ENCODE measurements at regions not wholly inside any gene's neighbourhood (a gene's known extent, or its start where the extent isn't known, plus 50 kb on each side); places are given as distances from the start of the nearest gene placed in this dataset.
"Not testable (repeated sequence)": the region's sequence is repeated elsewhere in the genome, so short reads cannot be mapped to it uniquely, and the experiment has no call there.

GRCh38 chr5:86671536-86671935 lies 53.8 kb downstream of the COX7C start:
- DNase-seq: no peak

- DNase-seq: no peak
These were observed 56.3 kb downstream of the COX7C start for GRCh38 chr5:86674069-86674468.

GRCh38 chr5:86675311-86675710 lies 57.6 kb downstream of the COX7C start:
- no peak for DNase-seq

DNA sequence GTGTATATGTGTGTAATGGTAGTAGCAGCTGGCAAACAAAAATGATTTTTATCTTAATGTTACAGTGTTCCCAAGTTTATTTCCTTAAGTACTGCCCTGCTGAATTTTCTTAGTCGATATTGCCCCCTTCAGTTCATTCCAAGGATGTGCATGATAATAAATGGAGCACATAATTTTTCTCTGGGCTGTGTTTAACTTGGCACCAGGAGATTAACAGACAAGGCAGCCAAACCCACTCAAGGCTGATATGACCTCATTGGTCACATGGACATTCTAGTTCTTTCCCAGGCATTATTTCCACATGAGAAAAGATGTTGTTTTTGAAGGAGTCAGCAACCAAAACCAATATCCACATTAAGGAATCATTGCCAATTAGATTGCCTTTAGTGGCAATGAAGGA lies 61.8 kb downstream of the COX7C start:
- DNase-seq: peak; percentile 23

DNA sequence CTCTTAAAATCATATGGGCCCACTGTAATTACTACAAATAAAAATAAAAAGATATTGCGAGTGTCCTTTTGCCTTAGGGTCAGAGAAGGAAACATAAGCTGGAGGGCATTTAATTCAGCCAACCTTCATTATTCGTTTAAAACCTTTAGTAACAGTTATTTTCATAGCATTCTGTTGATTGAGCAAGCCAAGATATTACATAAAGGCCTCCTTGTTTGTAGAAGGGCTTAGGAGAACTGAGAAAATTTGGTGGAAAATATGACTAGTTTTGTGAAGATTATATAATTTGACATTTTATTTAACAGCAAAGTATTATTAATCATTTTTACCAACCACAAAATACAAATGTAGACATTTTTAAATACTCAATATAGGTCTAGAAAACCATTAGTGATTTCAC lies 62.2 kb downstream of the COX7C start:
- no peak for DNase-seq

DNA sequence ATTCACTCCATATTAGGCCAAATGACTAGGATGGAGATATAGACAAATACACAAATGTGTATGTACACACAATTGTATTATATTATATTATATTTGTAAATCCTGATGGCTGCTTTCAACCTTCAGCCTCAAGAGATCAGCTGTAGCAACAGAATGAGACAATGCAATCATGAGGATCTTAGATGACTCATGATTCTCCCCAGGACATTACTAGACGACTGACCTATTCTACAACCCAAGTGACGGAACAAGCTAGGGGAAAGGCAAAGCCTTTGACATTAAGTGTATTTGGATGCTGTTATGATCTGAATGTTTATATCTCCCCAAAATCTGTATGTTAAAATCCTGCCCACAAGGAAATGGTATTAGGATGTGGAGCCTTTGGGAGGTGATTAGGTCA lies 66.5 kb downstream of the COX7C start:
- no peak for DNase-seq

DNA sequence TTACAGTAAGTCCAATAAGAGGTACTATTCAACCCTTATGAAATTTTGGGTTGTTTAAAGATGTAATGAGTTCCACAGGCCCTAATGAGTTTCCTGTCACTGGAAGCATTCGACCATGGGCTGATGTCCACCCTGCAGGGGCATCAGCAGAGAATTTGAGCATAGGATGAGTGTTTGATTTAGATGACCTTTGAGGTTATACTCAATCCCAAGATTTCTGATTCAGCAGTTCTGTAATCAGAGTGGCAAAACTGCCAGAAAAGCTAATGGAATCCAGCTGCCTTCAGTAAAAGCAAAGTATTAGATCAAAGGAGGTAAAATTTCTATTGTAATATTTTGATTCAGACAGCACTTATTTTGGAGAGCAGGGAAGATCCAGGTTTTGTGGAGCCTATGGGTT lies 68.3 kb downstream of the COX7C start:
- no peak for DNase-seq

GRCh38 chr5:86688406-86688805 lies 70.7 kb downstream of the COX7C start:
- DNase-seq: no peak

GRCh38 chr5:86689103-86689729 lies 71.5 kb downstream of the COX7C start:
- no peak for DNase-seq

- no peak for DNase-seq
These were observed 91.6 kb downstream of the COX7C start for GRCh38 chr5:86709157-86709881.

GRCh38 chr5:86716121-86716520 lies 98.4 kb downstream of the COX7C start:
- DNase-seq: no peak

DNA sequence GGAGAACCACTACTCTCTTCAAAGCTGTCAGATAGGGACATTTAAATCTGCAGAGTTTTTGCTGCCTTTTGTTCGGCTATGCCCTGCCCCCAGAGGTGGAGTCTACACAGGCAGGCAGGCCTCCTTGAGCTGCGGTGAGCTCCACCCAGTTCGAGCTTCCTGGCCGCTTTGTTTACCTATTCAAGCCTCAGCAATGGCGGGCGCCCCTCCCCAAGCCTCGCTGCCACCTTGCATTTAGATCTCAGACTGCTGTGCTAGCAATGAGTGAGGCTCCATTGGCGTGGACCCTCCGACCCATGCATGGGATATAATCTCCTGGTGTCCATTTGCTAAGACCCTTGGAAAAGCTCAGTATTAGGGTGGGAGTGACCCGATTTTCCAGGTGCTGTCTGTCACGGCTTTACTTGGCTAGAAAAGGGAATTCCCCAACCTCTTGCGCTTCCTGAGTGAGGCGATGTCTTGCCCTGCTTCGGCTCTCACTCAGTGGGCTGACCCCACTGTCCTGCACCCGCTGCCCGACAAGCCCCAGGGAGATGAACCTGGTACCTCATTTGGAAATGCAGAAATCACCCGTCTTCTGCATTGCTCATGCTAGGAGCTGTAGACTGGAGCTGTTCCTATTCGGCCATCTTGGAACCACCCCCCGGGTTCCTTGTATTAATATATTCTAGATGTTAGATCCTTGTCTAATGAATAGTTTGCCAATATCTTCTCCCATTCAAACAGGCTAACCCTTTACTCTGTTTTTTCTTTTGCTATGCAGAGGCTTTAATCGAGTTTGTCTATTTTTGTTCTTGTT lies 113.8 kb downstream of the COX7C start:
- not testable (repeated sequence) for DNase-seq

GRCh38 chr5:86735370-86735769 lies 117.6 kb downstream of the COX7C start:
- no peak for DNase-seq

GRCh38 chr5:86737579-86737978 lies 119.8 kb downstream of the COX7C start:
- no peak for DNase-seq

GRCh38 chr5:86748538-86749105 lies 130.9 kb downstream of the COX7C start:
- DNase-seq: no peak

- no peak for DNase-seq
These were observed 132.1 kb downstream of the COX7C start for GRCh38 chr5:86749841-86750240.

DNA sequence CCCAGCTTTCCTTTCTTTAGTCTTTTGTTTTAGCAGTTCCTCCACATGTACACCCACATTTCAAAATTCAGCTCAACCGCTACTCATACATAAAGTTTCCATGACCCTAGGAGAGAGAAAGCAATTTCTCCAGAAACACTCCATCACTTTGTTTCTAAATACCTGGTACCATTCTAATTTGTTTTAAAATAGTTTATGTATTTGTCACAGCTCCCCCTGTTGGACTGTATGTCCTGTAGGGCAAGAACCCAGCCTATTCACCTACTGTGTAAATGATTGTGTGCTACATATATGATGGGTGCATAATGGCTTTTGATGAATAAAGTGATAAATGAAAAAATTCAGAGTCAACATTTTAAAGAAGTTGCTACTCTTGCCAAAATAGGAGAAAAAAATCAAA lies 139.1 kb downstream of the COX7C start:
- DNase-seq: no peak

DNA sequence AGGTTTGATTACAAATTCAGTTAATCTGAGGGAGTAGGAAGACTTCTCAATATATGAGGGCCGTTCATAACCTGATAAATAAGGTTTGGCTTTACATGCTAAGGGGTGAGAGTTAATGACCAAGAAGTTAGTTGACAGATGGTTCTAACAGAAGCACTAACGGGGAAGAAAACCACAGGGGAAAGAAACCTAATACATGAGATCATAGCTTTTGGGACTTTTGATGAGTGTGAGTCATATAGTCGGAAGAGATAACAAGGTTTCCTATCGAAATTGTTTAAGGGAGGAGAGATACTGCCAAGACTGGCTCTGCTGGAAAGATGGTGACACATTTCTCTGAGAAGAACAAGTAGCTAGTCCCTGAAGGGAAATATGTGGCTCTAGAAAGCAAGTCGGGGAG lies 140.1 kb downstream of the COX7C start:
- no peak for DNase-seq

DNA sequence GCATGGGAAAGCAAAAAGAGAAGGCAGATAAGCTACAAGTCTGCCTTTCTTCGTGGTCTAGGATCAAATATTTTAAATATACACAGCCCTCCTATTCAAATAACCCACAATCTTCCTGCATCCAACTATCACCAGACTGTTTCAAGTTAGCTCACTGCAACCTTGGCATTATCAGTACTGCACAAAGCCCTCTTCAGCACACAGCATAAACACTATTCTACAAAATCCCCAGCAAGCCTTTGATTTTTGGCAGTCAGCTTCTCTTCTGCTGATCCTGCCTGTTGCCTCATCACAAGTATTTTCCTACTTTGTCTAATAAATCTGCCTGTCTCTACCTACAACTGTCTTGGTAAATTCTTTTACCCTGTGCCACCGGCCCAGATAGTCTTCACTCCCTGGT lies 142.9 kb downstream of the COX7C start:
- DNase-seq: no peak

DNA sequence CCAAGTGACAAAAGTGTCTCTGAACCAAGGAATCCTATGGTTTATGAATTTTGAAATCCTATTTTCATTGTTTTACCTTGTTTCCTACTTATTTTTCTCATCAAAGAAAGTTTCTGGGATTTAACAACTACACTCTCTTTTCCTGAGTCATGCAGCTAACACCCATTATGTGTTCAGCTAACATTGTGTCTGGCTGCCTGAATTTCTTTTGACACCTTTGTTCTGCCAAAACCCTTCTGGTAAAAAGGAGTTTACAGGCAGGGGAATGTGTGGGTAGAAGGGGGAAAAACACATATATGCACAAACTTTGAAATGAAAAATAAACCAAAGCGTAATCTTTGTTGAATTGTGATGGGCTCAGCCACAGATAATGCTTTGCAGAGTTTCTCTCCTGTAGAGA lies 146.2 kb downstream of the COX7C start:
- DNase-seq: no peak

DNA sequence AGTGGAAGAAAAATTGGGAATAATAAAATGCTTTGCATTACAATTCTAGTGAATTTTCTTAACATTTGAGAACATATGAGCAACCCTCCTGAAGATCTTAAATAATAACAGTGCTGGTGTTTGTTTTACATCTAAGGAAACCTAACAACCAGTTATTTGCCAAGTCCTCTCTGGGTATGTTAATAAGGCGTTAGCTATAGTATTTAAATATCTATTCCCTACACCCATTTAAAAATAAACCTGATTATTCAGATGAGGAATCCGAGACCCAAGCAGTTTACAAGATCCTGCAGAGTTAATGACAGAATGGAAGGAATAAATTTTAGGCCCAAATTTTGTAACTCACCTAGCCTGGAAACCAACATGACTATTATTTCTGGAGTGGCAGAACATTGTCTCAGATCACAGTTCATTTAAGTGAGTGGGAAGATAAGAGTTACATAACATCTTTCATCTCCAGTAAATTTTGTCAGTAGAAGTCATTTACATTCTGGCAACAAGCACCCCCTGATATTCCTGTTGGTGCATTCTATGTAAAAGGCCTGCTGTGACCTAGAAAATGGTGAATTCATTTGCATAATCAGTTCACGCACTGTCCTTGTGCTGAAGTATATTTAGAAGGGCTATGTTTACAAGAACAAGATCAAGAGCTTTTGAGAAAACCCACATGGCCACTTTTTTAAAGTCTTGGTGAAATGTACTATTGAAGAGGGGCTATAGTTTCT lies 148.2 kb downstream of the COX7C start:
- DNase-seq: no peak

DNA sequence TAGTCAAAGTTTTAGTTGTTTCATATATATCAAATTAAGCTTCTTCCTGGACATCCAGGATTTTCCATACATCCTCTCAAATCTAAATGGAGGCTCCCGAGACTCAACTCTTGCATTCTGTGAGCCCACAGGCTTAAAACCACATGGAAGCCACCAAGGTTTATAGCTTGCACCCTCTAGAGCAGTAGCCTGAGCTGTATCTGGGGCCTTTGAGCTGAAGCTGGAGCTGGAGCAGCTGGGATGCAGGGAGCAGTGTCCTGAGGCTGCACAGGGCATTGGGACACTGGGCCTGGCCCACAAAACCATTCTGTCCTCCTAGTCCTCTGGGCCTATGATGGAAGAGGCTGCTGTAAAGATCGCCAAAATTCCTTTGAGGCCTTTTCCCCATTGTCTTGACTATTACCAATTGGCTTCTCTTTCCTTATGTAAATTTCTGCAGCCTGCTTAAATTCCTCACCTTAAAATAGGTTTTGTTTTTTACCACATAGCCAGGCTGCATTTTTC lies 151.0 kb downstream of the COX7C start:
- no peak for DNase-seq

GRCh38 chr5:86780018-86780417 lies 162.3 kb downstream of the COX7C start:
- DNase-seq: no peak
